KOPT-K1 (cell line): ENCODE measurements at regions not wholly inside any gene's neighbourhood (a gene's known extent, or its start where the extent isn't known, plus 50 kb on each side); places are given as distances from the start of the nearest gene placed in this dataset.
A peak's percentile ranks its signal among the peaks of the same experiment; 100 is the strongest.

Experiments used
- H3K27ac ChIP-seq: fragments of 200-600 bp; sonication (generic); 2 replicates; pipeline ENCODE4 v1.5.1; 2016; ENCODE audit warnings: antibody characterized with exemption, mild to moderate bottlenecking, low read depth, low read length; ENCODE audit not compliant: poor library complexity, severe bottlenecking
- H3K36me3 ChIP-seq: fragments of 200-600 bp; sonication (generic); 2 replicates; pipeline ENCODE4 v1.5.1; 2017; ENCODE audit warnings: antibody characterized with exemption, mild to moderate bottlenecking, low read length, moderate library complexity; ENCODE audit not compliant: insufficient read depth
- H3K9me3 ChIP-seq: fragments of 200-600 bp; sonication (generic); 2 replicates; pipeline ENCODE4 v1.5.1; 2017; ENCODE audit warnings: antibody characterized with exemption, low read length, mild to moderate bottlenecking; ENCODE audit not compliant: insufficient read depth, poor library complexity, severe bottlenecking

GRCh38 chr15:23514484-23514883, 51.0 kb upstream of the MKRN3 start:
- peaks cover 22% of the 10 kb centered on the region for H3K9me3 ChIP-seq
- no peaks in the 10 kb centered on the region for H3K36me3 ChIP-seq
- no peak overlapping the region for H3K27ac ChIP-seq

DNA sequence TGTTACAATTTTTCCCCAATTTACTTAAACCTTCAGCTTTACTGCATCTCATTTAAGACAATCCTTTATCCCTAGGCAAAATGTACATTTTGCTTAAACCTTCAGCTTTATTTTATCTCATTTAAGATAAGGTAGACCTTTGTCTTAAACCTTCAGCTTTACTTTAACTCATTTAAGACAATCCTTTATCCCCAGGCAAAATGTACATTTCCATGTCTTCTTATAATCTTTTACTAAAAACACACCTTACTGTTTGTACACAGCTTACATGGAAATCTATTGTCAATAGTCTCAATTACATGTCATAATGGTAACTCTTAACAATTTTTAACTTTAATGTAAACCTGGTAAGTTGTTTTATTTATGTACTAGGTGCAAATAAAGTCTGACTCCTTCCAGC, 58.7 kb upstream of the MKRN3 start:
- Histone ChIP-seq H3K27ac (no peak overlapping the region), H3K36me3 (no peaks in the 10 kb centered on the region), H3K9me3 (peaks cover 37% of the 10 kb centered on the region)

DNA sequence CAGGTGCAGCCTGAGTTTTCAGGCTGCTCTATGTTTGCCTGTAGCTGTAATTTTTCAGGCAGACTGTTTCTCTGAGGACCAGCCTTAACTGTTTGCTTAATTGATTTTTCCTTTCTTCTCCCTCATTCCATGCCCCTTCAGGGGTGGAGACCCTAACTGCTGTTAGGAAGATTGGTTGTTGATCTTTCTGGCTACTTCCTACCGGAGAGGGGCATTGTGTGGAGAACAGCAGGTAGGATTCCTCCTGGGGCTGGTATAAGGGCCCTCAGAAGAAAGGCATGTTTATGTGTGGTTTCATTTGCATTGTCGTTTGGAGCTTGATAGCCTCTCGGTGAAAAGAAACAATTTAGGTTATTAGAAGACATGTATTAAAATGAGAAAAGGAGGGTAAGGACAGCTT, 56.9 kb upstream of the GOLGA6L2 start:
- Histone ChIP-seq H3K9me3 (peaks cover 12% of the 10 kb centered on the region), H3K27ac (peak overlapping the region; percentile 75), H3K36me3 (no peaks in the 10 kb centered on the region)

GRCh38 chr15:23503576-23503975, 56.5 kb upstream of the GOLGA6L2 start:
- H3K27ac ChIP-seq: peak overlapping the region; percentile 75
- H3K9me3 ChIP-seq: peaks cover 12% of the 10 kb centered on the region
- no peaks in the 10 kb centered on the region for H3K36me3 ChIP-seq

DNA sequence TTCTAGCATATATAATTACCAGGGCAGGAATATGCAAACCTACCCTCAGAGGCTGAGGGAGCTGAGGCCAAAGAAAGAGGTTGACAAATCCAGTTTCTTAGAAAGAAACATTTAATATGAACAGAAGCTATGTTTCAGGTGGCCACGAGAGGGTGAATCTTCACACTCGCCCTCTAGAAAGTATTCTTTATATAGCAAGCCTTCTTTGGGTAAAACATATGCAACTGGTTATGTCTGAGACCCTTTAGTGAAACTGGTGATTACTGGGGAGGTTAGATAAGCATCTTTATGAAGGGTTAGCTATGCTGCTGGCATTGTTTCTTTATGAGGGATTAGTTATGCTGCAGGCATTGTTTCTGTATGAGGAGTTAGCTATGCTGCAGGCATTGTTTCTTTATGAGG, 50.7 kb upstream of the GOLGA6L2 start:
- Histone ChIP-seq H3K27ac (no peak overlapping the region), H3K9me3 (no peaks in the 10 kb centered on the region), H3K36me3 (no peaks in the 10 kb centered on the region)
